ENCODE measurements at regions not wholly inside any gene's neighbourhood (a gene's known extent, or its start where the extent isn't known, plus 50 kb on each side); places are given as distances from the start of the nearest gene placed in this dataset.

DNA sequence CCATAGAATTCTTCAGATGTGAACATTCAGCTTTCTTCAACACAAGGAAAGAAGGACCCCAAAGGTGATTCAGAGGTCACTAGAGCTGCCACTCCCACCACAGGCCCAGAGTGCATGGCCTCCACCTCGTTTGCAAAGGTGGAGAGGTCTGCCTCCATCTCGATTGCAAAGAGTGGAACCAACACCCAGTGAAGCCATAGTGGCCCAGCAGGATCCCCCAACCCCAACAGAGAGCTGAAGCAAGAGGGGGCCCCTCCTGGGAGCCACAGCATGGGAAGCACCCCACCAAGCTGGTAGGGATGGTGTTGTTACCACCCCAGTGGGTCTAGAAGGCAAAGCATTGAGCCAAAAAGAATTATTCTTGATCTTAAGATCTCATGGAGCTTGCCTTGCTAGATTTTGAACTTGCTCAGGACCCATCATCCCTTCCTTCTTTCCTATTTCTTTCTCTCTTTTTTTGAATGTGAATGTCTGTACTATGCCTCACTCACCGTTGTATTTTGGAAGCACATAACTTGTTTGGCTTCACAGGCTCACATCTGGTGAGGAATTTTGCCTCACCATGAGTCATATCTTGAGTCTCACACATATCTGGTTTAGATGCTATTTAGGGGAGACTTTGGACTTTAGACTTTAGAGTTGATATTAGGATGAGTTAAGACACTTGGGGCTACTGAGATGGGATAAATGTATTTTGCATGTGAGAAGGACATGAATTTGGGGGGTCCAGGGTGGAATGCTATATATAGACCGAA lies 119.2 kb downstream of the ANKRD60 start:
- H3K36me3 ChIP-seq: no peaks in the 10 kb centered on the region
- no peaks in the 10 kb centered on the region for H3K9me3 ChIP-seq (replicated peaks)
- H3K27ac ChIP-seq (replicated peaks): no peak overlapping the region
- no peaks in the 10 kb centered on the region for H3K4me1 ChIP-seq
- TF ChIP-seq, protein P1, sequence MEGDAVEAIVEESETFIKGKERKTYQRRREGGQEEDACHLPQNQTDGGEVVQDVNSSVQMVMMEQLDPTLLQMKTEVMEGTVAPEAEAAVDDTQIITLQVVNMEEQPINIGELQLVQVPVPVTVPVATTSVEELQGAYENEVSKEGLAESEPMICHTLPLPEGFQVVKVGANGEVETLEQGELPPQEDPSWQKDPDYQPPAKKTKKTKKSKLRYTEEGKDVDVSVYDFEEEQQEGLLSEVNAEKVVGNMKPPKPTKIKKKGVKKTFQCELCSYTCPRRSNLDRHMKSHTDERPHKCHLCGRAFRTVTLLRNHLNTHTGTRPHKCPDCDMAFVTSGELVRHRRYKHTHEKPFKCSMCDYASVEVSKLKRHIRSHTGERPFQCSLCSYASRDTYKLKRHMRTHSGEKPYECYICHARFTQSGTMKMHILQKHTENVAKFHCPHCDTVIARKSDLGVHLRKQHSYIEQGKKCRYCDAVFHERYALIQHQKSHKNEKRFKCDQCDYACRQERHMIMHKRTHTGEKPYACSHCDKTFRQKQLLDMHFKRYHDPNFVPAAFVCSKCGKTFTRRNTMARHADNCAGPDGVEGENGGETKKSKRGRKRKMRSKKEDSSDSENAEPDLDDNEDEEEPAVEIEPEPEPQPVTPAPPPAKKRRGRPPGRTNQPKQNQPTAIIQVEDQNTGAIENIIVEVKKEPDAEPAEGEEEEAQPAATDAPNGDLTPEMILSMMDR (IDR thresholded peaks at IDR 0.05; ENCODE audit: borderline replicate concordance): no peak
- intact Hi-C loops (cut with micrococcal nuclease): no loop called here
- H3K4me3 ChIP-seq: no peak overlapping the region
- no peak for DNase-seq
- peaks cover 18% of the 10 kb centered on the region for H3K27me3 ChIP-seq (ENCODE audit: low read depth)

DNA sequence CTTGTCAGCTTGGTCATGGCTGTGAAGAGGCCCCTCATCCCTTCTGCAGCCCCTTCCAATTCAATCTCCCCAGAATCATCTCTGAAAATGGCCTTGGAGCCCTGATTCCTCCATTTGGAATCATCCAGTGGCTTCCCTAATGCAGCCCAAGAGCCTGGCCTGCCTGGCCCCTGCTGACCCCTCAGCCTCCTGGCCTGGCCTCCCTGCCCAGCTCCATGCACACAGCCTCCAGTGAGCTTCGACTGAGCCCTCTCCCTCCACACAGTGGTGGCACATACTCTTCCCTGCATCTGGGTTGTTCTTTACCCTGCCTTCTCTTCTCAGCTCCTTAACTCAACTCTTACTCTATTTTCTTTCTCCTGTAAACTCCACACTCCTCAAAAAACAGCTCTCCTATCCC lies 120.9 kb downstream of the ANKRD60 start:
- Histone ChIP-seq H3K9me3 (replicated peaks) (no peaks in the 10 kb centered on the region), H3K4me1 (no peaks in the 10 kb centered on the region), H3K27me3 (ENCODE audit: low read depth) (peaks cover 25% of the 10 kb centered on the region), H3K27ac (replicated peaks) (no peak overlapping the region), H3K4me3 (no peak overlapping the region), H3K36me3 (no peaks in the 10 kb centered on the region)
- TF ChIP-seq, protein P1 (IDR thresholded peaks at IDR 0.05; ENCODE audit: borderline replicate concordance): no peak
- intact Hi-C loops (cut with micrococcal nuclease): no loop called here
- no peak for DNase-seq

DNA sequence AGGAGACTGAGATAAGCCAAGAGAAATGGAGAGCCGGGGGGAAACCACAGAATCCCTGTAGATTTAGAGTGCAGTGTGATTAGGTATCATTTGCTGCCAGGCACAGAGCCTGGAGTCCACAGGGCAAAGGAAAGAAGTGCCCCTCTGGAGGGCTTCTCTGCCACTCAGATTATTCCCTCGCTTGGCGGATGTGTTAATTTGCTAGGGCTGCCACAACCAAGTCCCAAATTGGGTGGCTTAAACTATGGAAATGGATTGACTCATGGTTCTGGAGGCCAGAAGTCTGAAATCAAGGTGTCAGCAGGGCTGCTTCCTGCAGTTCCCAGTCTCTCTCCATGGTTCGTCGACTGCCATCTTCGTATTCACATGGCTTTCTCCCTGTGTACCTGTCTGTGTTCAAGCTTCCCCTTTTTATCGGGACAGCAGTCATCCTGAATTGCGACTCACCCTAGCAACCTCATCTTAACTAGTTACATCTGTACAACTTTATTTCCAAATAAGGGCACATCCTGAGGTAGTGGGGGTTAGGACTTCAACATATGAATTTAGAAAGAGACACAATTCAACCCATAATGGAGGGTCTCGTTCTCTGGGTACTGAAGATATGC lies 122.2 kb downstream of the ANKRD60 start:
- Histone ChIP-seq H3K27me3 (ENCODE audit: low read depth) (peaks cover 36% of the 10 kb centered on the region), H3K4me3 (no peak overlapping the region), H3K27ac (replicated peaks) (no peak overlapping the region), H3K9me3 (replicated peaks) (no peaks in the 10 kb centered on the region), H3K36me3 (no peaks in the 10 kb centered on the region), H3K4me1 (no peaks in the 10 kb centered on the region)
- TF ChIP-seq, protein P1 (IDR thresholded peaks at IDR 0.05; ENCODE audit: borderline replicate concordance): no peak
- intact Hi-C loops (cut with micrococcal nuclease): no loop called here
- DNase-seq: no peak

- Histone ChIP-seq H3K27me3 (ENCODE audit: low read depth) (peaks cover 57% of the 10 kb centered on the region), H3K36me3 (no peaks in the 10 kb centered on the region), H3K9me3 (replicated peaks) (no peaks in the 10 kb centered on the region), H3K4me1 (no peaks in the 10 kb centered on the region), H3K27ac (replicated peaks) (no peak overlapping the region), H3K4me3 (no peak overlapping the region)
- intact Hi-C loops (cut with micrococcal nuclease): no loop called here
- TF ChIP-seq, protein P1 (IDR thresholded peaks at IDR 0.05; ENCODE audit: borderline replicate concordance): no peak
- no peak for DNase-seq
Measured at GRCh38 chr20:58103961-58104360, 124.5 kb downstream of the ANKRD60 start.

- no peak overlapping the region for H3K4me3 ChIP-seq
- no peaks in the 10 kb centered on the region for H3K9me3 ChIP-seq (replicated peaks)
- TF ChIP-seq, protein P1 (IDR thresholded peaks at IDR 0.05; ENCODE audit: borderline replicate concordance): no peak
- H3K4me1 ChIP-seq: no peaks in the 10 kb centered on the region
- H3K36me3 ChIP-seq: no peaks in the 10 kb centered on the region
- DNase-seq: no peak
- intact Hi-C loops (cut with micrococcal nuclease): no loop called here
- no peak overlapping the region for H3K27ac ChIP-seq (replicated peaks)
- H3K27me3 ChIP-seq (ENCODE audit: low read depth): peaks cover 58% of the 10 kb centered on the region
Measured at GRCh38 chr20:58103517-58103904, 124.9 kb downstream of the ANKRD60 start.

Data from left ventricle myocardium inferior (tissue), 1 donor.